IPS-18a (cell line): ENCODE measurements at regions not wholly inside any gene's neighbourhood (a gene's known extent, or its start where the extent isn't known, plus 50 kb on each side); places are given as distances from the start of the nearest gene placed in this dataset.

ENCODE experiments used
- H3K27ac ChIP-seq: one replicate; pipeline ENCODE4 v1.5.1; 2013; ENCODE audit warnings: low read length
- H3K27me3 ChIP-seq: one replicate; pipeline ENCODE4 v1.6.1; 2013; ENCODE audit warnings: mild to moderate bottlenecking, low read length; ENCODE audit not compliant: control insufficient read depth, insufficient read depth
- H3K36me3 ChIP-seq: one replicate; pipeline ENCODE4 v1.6.1; 2013; ENCODE audit warnings: low read depth, low read length; ENCODE audit not compliant: control insufficient read depth
- H3K4me1 ChIP-seq: one replicate; pipeline ENCODE4 v1.6.1; 2013; ENCODE audit warnings: low read depth, low read length; ENCODE audit not compliant: control insufficient read depth
- H3K4me3 ChIP-seq: one replicate; pipeline ENCODE4 v1.5.1; 2013; ENCODE audit warnings: low read length
- H3K9ac ChIP-seq: one replicate; pipeline ENCODE4 v1.6.1; 2013; ENCODE audit warnings: mild to moderate bottlenecking, low read length, moderate library complexity
- H3K9me3 ChIP-seq: one replicate; pipeline ENCODE4 v1.6.1; 2013; ENCODE audit warnings: low read depth, low read length; ENCODE audit not compliant: control insufficient read depth

DNA sequence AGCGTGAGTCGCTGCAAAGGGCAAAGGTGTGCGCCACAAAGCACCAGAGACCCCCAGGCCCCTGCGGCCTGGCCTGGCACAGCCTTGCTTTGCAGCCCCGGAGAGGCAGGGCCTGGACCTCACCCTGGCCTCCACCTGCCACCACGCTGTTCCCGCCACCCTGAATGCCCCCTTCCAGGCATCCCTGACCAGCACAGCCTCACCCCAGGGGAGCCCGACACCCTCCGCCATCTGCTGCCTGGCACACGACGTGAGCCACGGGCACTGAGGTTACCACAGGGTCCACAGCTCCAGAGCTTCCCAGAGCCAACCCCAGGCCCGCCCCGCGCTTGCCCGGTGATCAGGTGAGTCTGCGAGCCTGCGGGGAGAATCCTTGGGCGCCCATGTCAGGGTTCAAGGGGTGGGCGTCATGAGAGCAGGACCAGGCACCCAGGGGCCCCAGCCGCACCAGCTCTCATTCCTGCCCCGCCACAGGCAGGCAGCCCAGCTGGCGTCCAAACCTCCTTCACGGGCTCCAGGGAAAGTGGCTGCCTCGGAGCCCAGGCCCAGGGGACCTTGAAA, 171.3 kb downstream of the BRD1 start:
- Histone ChIP-seq H3K36me3 (no peaks in the 10 kb centered on the region), H3K9ac (no peak overlapping the region), H3K9me3 (no peaks in the 10 kb centered on the region), H3K4me1 (peaks cover 12% of the 10 kb centered on the region), H3K27ac (no peak overlapping the region), H3K4me3 (no peak overlapping the region), H3K27me3 (no peaks in the 10 kb centered on the region)

- Histone ChIP-seq H3K9ac (no peak overlapping the region), H3K27ac (no peak overlapping the region), H3K4me3 (no peak overlapping the region), H3K9me3 (no peaks in the 10 kb centered on the region), H3K36me3 (no peaks in the 10 kb centered on the region), H3K4me1 (peaks cover 12% of the 10 kb centered on the region), H3K27me3 (no peaks in the 10 kb centered on the region)
These were observed 172.4 kb downstream of the BRD1 start for GRCh38 chr22:49655168-49655812.

- no peaks in the 10 kb centered on the region for H3K36me3 ChIP-seq
- no peak overlapping the region for H3K9ac ChIP-seq
- no peaks in the 10 kb centered on the region for H3K27me3 ChIP-seq
- no peak overlapping the region for H3K27ac ChIP-seq
- H3K4me3 ChIP-seq, result no peak overlapping the region
- H3K4me1 ChIP-seq, result peaks cover 5% of the 10 kb centered on the region
- H3K9me3 ChIP-seq, result no peaks in the 10 kb centered on the region
These were observed 177.1 kb downstream of the BRD1 start for GRCh38 chr22:49650336-49651241.

DNA sequence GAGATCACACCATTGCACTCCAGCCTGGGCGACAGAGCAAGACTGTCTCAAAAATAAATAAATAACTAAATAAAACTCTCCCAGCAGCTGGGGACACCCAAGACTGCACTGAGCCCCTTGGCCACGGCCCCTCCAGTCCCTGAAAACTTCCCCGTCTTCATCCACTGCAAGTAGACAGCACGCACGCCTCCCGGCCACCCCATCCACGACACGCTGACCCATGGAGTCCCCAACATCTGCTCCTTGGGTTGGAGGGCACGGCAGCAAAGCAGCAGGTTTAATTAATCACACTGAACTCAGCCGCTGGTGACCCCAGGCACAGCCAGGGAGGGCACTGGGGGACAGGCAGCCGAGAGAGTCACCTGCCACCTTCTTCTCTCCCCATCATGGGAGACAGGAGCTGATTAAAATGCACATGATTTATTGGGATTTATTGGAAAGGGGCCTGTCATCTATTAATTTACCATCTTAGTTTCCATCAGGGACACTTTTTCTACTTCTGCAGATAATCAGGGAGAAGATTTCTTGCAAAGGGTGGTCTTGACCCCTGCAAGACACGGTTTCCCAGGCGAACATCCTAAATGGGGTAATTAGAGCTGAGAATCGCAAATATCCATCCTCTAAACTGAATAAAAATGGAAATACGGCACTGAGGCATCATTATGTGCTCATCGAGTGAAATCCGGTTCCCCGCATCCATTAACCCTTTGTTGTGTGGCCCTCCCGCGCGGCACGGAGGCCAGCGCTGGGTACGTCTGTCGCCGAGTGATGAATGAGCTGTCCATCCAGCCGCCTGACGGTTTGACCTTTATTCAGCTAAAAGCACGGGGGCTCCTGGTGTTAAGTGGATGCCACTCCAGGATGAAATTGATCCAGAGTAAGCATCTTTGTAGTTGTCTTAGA, 178.3 kb downstream of the BRD1 start:
- no peak overlapping the region for H3K9ac ChIP-seq
- H3K4me3 ChIP-seq, result no peak overlapping the region
- H3K27ac ChIP-seq, result no peak overlapping the region
- no peaks in the 10 kb centered on the region for H3K27me3 ChIP-seq
- no peaks in the 10 kb centered on the region for H3K4me1 ChIP-seq
- H3K9me3 ChIP-seq, result no peaks in the 10 kb centered on the region
- no peaks in the 10 kb centered on the region for H3K36me3 ChIP-seq

DNA sequence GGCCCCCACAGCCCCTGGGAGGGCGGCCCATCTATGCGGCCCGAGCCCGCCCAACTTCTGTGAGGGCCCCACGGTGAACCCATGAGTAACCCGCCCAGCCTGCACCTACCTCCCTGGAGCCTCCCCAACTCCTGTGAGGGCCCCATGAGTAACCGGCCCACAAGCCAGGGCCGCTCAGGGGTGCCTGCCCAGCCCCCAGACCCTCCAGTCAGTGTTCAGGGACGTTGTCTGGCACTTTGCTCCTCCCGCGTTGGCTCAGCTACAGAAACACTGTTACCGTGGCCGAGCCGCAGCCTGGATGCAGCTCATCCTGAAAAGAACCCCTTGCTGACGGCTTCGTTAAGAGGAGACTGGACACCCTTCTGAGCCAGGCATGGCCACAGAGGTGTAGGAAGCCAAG, 179.6 kb downstream of the BRD1 start:
- Histone ChIP-seq H3K4me3 (no peak overlapping the region), H3K4me1 (no peaks in the 10 kb centered on the region), H3K9me3 (no peaks in the 10 kb centered on the region), H3K27ac (no peak overlapping the region), H3K9ac (no peak overlapping the region), H3K36me3 (no peaks in the 10 kb centered on the region), H3K27me3 (no peaks in the 10 kb centered on the region)

DNA sequence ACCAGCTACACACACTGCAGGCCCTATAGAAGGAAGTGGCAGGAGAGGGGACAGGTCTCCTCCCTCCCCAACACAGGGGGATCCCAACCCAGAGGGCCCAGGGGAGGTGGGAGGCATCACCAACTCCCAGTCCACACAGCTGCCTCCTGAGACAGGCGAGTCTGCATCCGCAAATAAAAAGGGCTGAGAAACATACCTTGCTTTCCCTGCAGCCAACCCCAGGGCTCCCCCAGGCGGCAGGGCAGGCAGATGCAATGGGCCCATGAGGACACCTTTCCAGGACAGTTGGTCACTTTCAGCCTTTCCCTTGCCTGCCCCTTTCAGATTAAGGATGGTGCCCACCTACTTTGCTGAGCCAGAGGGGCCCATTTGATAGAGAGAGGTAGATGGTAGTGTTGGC, 180.0 kb downstream of the BRD1 start:
- H3K36me3 ChIP-seq, result no peaks in the 10 kb centered on the region
- no peak overlapping the region for H3K27ac ChIP-seq
- H3K4me3 ChIP-seq, result no peak overlapping the region
- H3K9me3 ChIP-seq, result no peaks in the 10 kb centered on the region
- no peaks in the 10 kb centered on the region for H3K27me3 ChIP-seq
- no peaks in the 10 kb centered on the region for H3K4me1 ChIP-seq
- no peak overlapping the region for H3K9ac ChIP-seq

GRCh38 chr22:49646876-49647275, 180.8 kb downstream of the BRD1 start:
- no peak overlapping the region for H3K4me3 ChIP-seq
- no peak overlapping the region for H3K9ac ChIP-seq
- no peaks in the 10 kb centered on the region for H3K9me3 ChIP-seq
- no peaks in the 10 kb centered on the region for H3K4me1 ChIP-seq
- no peak overlapping the region for H3K27ac ChIP-seq
- H3K36me3 ChIP-seq, result no peaks in the 10 kb centered on the region
- H3K27me3 ChIP-seq, result no peaks in the 10 kb centered on the region

DNA sequence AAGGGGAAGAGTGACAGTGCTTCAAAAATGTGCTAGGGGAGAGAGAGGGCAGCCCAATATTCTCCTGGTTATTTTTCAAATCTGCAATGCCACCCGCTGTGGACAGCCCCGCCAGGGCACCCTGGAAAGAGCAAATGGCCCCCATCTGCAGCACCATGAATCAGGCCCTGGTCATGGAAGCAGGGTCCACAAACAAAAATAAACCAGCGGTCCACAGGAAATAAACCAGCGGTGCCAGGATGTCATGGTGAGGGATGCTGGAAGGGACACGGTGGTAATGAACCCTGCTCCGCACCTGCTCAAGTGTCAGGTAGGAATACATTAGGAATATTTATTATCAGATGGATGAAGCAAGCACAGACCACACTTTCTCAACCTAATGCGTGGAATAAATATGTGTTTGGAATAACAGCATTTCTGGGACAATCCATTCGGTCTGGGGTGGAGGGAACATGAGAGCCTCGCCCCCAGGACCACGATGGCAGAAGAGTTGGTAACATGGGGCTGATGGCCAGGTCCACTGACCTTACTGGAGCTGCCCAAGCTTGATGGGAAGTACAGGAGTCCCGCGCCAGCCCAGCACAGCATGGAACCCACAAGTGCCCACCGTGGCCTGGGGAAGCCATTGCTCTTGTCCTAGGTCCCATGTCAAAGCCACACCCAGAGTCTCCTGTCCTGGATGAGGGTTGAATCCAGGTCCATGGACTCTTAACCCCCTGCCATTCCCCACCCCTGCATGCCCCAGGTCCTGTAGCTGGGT, 181.7 kb downstream of the BRD1 start:
- Histone ChIP-seq H3K9me3 (no peaks in the 10 kb centered on the region), H3K27me3 (no peaks in the 10 kb centered on the region), H3K4me3 (no peak overlapping the region), H3K9ac (no peak overlapping the region), H3K36me3 (no peaks in the 10 kb centered on the region), H3K27ac (no peak overlapping the region), H3K4me1 (no peaks in the 10 kb centered on the region)

- Histone ChIP-seq H3K36me3 (no peaks in the 10 kb centered on the region), H3K9me3 (no peaks in the 10 kb centered on the region), H3K27ac (no peak overlapping the region), H3K27me3 (no peaks in the 10 kb centered on the region), H3K4me1 (no peaks in the 10 kb centered on the region), H3K4me3 (no peak overlapping the region), H3K9ac (no peak overlapping the region)
These were observed 182.4 kb downstream of the BRD1 start for GRCh38 chr22:49645257-49645656.

DNA sequence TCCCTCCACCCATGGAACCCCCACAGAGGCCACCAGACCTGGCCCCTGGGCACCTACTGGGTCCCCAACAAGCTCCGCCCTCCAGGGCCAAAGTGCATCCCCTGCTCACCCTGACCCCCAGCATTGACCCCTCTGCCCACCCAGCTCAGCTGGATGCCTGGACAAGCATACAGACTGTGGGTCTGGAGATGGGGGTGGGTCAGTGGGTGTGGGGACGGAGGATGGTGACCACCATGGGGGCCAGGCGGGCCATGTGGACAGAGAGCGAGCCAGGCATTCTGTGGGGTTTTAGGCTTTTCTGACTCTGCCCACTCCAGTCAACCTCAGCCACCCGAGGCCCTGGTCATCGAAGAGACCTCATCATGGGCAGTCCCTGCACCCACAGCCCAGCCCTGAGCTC, 183.7 kb downstream of the BRD1 start:
- Histone ChIP-seq H3K9ac (no peak overlapping the region), H3K27ac (no peak overlapping the region), H3K36me3 (no peaks in the 10 kb centered on the region), H3K9me3 (no peaks in the 10 kb centered on the region), H3K4me1 (no peaks in the 10 kb centered on the region), H3K27me3 (no peaks in the 10 kb centered on the region), H3K4me3 (no peak overlapping the region)
